ENCODE measurements at regions not wholly inside any gene's neighbourhood (a gene's known extent, or its start where the extent isn't known, plus 50 kb on each side); places are given as distances from the start of the nearest gene placed in this dataset.

GRCh38 chr10:130932326-130933007 lies 379.1 kb downstream of the TCERG1L start:
- TF ChIP-seq POLR2A (IDR thresholded peaks at IDR 0.05; ENCODE audit: low read length) (no peak), ELK1 (IDR thresholded peaks at IDR 0.05; ENCODE audit: low read depth, low read length) (no peak), CTCF (IDR thresholded peaks at IDR 0.05) (no peak), NPAS2 (CRISPR knock-in tag; IDR thresholded peaks at IDR 0.05; ENCODE audit: borderline replicate concordance) (no peak), RNF2 (IDR thresholded peaks at IDR 0.05; ENCODE audit: borderline replicate concordance, low read depth) (no peak), CBX2 (IDR thresholded peaks at IDR 0.05; ENCODE audit: borderline replicate concordance, low read depth) (no peak), MAFK (IDR thresholded peaks at IDR 0.05; ENCODE audit: partially characterized antibody) (no peak), ZFP36 (IDR thresholded peaks at IDR 0.05; ENCODE audit: borderline replicate concordance, partially characterized antibody) (no peak)

Measured in A549 (cell line).